Prostate gland (tissue), 2 donors: ENCODE measurements at regions not wholly inside any gene's neighbourhood (a gene's known extent, or its start where the extent isn't known, plus 50 kb on each side); places are given as distances from the start of the nearest gene placed in this dataset.

Experiments
- DNase-seq: peaks from one replicate; pipeline ENCODE4 v3.0.0-alpha.2; 2019; ENCODE audit warnings: low spot score
- H3K27ac ChIP-seq, 2 donors: fragments of 200-600 bp; sonication (generic); 2 replicates each; pipeline ENCODE4 v1.5.1; 2017 to 2019
- H3K27me3 ChIP-seq: fragments of 200-600 bp; sonication (generic); replicated peaks from 2 replicates; pipeline ENCODE4 v1.5.1; 2019; ENCODE audit not compliant: insufficient read depth
- H3K36me3 ChIP-seq, 2 donors: fragments of 200-600 bp; sonication (generic); 1 replicate in 1 of 2; 2 replicates in 1 of 2; pipeline versions ENCODE4 v1.5.1 to v1.8.1; 2017 to 2019
- H3K4me1 ChIP-seq: fragments of 200-600 bp; sonication (generic); replicated peaks from 2 replicates; pipeline ENCODE4 v1.5.1; 2019
- H3K4me3 ChIP-seq, 2 donors: fragments of 200-600 bp; sonication (generic); 2 replicates each; pipeline ENCODE4 v1.5.1; 2017 to 2019
- H3K9me3 ChIP-seq: fragments of 200-600 bp; sonication (generic); 2 replicates; pipeline ENCODE4 v1.5.1; 2017
- POLR2A ChIP-seq: fragments of 450-650 bp; IDR thresholded peaks from one replicate; pipeline ENCODE4 v1.6.1; 2016; ENCODE audit warnings: antibody characterized with exemption, mild to moderate bottlenecking
- POLR2AphosphoS5 ChIP-seq: sonication (generic); formaldehyde crosslinking; IDR thresholded peaks from one replicate; pipeline ENCODE4 v1.6.1; 2017; ENCODE audit warnings: antibody characterized with exemption
- WGBS: methylation state at CpG from one replicate; pipeline ENCODE4 v1.1.5; 2018; 5-methylcytosine and 5-hydroxymethylcytosine counted together
- intact Hi-C: fragments of 100-400 bp; cut with DNase I; formaldehyde crosslinking; loops from one replicate; pipeline ENCODE4 v1.14.2; 2022
- TF ChIP-seq, protein P1 (sequence below), 4 experiments: fragments of 200-600 bp in 2 of 4; fragments of 450-650 bp in 2 of 4; sonication (generic) in 2 of 4; IDR thresholded peaks; 1 replicate in 3 of 4; 2 replicates in 1 of 4; pipeline ENCODE4 v1.5.1; 2016 to 2019; ENCODE audit warnings: antibody characterized with exemption in 4 of 4, mild to moderate bottlenecking in 2 of 4, moderate library complexity in 2 of 4

DNA sequence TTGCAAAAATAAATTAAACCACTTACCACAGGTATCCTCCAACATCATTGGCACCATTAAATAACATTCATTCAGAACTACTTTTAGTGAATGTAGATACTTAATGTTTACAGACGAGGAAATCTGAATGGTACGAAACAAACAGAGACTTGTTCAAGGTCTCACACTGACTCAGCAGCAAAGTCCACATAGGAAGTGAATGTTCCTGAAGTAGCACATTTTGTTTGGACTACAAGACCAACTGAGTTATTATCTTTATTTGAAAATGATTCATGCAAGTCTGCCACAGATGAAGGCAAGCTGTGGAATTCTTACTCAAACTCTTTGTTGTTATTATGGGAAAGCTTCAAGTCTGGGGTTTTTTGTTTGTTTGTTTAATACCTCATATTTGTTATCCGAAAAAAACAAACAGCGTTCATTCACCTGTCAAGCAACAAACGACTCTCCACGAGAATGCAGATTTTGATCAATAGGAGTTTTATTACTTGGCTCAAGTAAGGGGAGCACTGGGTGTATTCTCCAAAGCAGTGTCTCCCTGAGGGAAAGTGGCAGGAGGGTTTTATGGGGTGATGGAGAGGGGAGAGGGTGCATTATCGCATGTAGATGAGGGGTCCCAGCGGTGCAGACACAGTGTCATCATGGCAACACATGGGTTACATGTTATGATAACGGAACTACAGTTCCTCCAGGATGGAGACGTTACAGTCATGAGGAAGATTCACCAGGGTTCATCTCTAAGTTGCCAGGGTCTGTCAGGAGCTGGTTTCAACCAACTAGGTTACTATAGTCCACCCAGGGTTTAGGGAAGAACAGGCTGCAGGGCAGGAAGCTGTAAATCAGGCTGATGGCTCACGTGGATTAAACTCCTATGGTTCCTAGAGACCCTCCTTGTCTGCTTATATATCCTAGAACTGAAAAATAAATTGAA lies 147.7 kb upstream of the AKR1E2 start:
- WGBS, result 46% methylated on average over 11 of the region's 11 CpGs
- TF ChIP-seq POLR2AphosphoS5 (peak; percentile 7), POLR2A (no peak)
- TF ChIP-seq, protein P1, sequence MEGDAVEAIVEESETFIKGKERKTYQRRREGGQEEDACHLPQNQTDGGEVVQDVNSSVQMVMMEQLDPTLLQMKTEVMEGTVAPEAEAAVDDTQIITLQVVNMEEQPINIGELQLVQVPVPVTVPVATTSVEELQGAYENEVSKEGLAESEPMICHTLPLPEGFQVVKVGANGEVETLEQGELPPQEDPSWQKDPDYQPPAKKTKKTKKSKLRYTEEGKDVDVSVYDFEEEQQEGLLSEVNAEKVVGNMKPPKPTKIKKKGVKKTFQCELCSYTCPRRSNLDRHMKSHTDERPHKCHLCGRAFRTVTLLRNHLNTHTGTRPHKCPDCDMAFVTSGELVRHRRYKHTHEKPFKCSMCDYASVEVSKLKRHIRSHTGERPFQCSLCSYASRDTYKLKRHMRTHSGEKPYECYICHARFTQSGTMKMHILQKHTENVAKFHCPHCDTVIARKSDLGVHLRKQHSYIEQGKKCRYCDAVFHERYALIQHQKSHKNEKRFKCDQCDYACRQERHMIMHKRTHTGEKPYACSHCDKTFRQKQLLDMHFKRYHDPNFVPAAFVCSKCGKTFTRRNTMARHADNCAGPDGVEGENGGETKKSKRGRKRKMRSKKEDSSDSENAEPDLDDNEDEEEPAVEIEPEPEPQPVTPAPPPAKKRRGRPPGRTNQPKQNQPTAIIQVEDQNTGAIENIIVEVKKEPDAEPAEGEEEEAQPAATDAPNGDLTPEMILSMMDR (IDR thresholded peaks at IDR 0.05), result no peak
- Histone ChIP-seq H3K4me3 (no peak overlapping the region), H3K4me1 (no peaks in the 10 kb centered on the region), H3K27me3 (no peaks in the 10 kb centered on the region), H3K36me3 (no peaks in the 10 kb centered on the region), H3K27ac (no peak overlapping the region), H3K9me3 (no peaks in the 10 kb centered on the region)
- no peak for DNase-seq
- intact Hi-C loops, result no loop called here

DNA sequence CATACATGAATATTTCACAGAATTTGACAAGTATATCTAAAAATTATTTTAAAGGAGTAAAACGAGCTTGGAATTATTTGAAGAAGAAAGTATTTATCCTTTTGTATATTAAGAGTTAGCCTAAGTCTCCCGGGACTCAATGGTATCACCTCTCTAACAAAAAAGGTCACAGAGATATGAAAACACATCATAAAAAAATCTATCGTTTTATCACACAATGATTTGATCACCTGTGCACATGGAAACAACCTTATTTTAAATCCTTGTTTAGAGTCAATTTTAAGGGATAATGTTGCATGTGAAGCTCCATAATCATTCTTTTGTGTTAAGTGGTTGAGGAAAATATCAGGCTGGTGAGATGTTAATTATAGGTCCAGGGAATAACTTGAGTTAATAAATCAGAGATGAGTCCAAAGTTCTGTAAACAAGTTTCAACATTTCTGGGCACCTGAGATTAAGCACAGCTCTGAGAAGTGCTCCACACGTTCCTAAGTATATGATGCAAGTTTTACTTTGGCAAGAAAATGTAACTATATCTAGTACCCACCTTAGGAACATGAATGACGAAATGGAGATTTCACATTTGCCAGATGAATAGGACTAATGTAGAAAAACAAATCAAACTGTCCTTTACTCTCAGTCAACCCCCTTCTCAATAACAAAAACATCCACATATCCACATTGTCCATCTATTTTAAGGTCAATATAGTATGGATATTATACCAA lies 148.5 kb upstream of the AKR1E2 start:
- no peak overlapping the region for H3K27ac ChIP-seq
- H3K36me3 ChIP-seq, result no peaks in the 10 kb centered on the region
- intact Hi-C loops, result no loop called here

DNA sequence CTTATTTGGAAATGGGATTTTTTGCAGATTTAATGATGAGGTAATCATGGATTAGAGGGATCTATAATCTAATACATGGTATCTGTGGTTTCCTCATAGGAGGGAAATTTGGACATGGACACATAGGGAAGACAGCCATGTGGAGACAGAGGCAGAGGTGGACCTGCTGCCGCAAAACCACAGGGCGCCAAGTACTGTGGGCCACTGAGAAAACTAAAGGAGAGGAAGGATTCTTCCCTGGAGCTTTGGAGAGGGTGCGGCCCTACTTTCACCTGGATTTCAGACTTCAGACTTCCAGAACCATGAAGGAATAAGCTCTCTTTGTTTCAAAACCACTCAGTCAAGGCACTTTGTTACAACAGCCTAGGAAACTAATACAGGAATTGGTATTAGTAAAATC lies 149.4 kb upstream of the AKR1E2 start:
- 98% methylated on average over 3 of the region's 3 CpGs for WGBS
- DNase-seq, result no peak
- H3K27ac ChIP-seq, result no peak overlapping the region
- no peaks in the 10 kb centered on the region for H3K9me3 ChIP-seq
- intact Hi-C loops, result no loop called here
- H3K27me3 ChIP-seq, result no peaks in the 10 kb centered on the region
- H3K4me3 ChIP-seq, result no peak overlapping the region
- H3K36me3 ChIP-seq, result no peaks in the 10 kb centered on the region
- TF ChIP-seq, protein P1 (IDR thresholded peaks at IDR 0.05), result no peak
- TF ChIP-seq POLR2A (no peak), POLR2AphosphoS5 (no peak)
- no peaks in the 10 kb centered on the region for H3K4me1 ChIP-seq

More for the DNA sequence above, 148.5 kb upstream of the AKR1E2 start:
- no peaks in the 10 kb centered on the region for H3K9me3 ChIP-seq
- H3K4me3 ChIP-seq, result no peak overlapping the region
- no peaks in the 10 kb centered on the region for H3K4me1 ChIP-seq
- 64% methylated on average over 5 of the region's 5 CpGs for WGBS
- TF ChIP-seq POLR2A (no peak), POLR2AphosphoS5 (no peak)
- TF ChIP-seq, protein P1 (IDR thresholded peaks at IDR 0.05), result no peak
- DNase-seq, result no peak
- H3K27me3 ChIP-seq, result no peaks in the 10 kb centered on the region

DNA sequence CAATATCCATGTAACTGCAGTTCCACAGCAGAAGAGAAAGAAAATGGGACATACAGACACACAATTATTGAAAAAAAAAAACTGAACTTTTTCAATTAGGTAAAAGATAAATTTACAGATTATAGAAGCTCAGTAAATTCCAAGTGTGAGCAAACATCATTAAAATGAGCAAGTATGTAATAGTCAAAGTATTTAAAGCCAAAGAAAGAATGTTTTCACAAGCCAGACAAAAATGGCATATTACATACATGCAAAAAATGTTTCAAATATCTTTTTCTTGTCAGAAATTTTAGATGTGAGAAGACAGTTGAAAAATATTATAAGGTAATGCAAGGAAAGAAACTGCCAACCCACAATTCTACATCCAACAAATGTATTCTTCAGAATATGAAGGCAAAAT lies 150.2 kb upstream of the AKR1E2 start:
- Histone ChIP-seq H3K27me3 (no peaks in the 10 kb centered on the region), H3K4me3 (no peak overlapping the region), H3K9me3 (no peaks in the 10 kb centered on the region), H3K36me3 (no peaks in the 10 kb centered on the region), H3K27ac (no peak overlapping the region), H3K4me1 (no peaks in the 10 kb centered on the region)
- no peak for DNase-seq
- TF ChIP-seq POLR2AphosphoS5, result no peak
- TF ChIP-seq, protein P1 (IDR thresholded peaks at IDR 0.05), result no peak
- no peak for TF ChIP-seq POLR2A
- intact Hi-C loops, result no loop called here
